Activated CD4-positive, alpha-beta T cell treated with anti-CD3 and anti-CD28 coated beads, Interleukin-2, amount 10 ng/mL, durations not matched to agents 24 days and 14 days (primary cell): ENCODE measurements at regions not wholly inside any gene's neighbourhood (a gene's known extent, or its start where the extent isn't known, plus 50 kb on each side); places are given as distances from the start of the nearest gene placed in this dataset.

ENCODE experiments used
- DNase-seq: peaks from one replicate; pipeline ENCODE4 v3.0.0; 2022
- H3K27ac Mint-ChIP-seq: one replicate; pipeline ENCODE4 v1.8.0; 2022; ENCODE audit warnings: mild to moderate bottlenecking, mixed read lengths
- H3K27me3 Mint-ChIP-seq: one replicate; pipeline ENCODE4 v1.8.0; 2022; ENCODE audit warnings: mixed read lengths
- H3K36me3 Mint-ChIP-seq: one replicate; pipeline ENCODE4 v1.8.0; 2022; ENCODE audit warnings: low read depth, mild to moderate bottlenecking, mixed read lengths
- H3K4me1 Mint-ChIP-seq: one replicate; pipeline ENCODE4 v1.8.0; 2021; ENCODE audit warnings: mixed read lengths
- H3K4me3 Mint-ChIP-seq: one replicate; pipeline ENCODE4 v1.8.0; 2022; ENCODE audit warnings: mild to moderate bottlenecking, moderate library complexity, mixed read lengths
- H3K9me3 Mint-ChIP-seq: one replicate; pipeline ENCODE4 v1.8.0; 2021; ENCODE audit warnings: mixed read lengths
- intact Hi-C: fragments of 100-400 bp; cut with micrococcal nuclease; formaldehyde crosslinking; loops from one replicate; pipeline ENCODE4 v1.15.1; 2023

GRCh38 chr13:34750078-34750931, 191.8 kb upstream of the NBEA start:
- DNase-seq, result no peak
- intact Hi-C loops, result no loop called here
- Mint-ChIP-seq H3K4me3 (no peak overlapping the region), H3K4me1 (no peaks in the 10 kb centered on the region), H3K27ac (no peak overlapping the region), H3K36me3 (no peaks in the 10 kb centered on the region), H3K27me3 (peaks cover 10% of the 10 kb centered on the region), H3K9me3 (peaks cover 4% of the 10 kb centered on the region)

- H3K27ac Mint-ChIP-seq, result no peak overlapping the region
- peaks cover 10% of the 10 kb centered on the region for H3K27me3 Mint-ChIP-seq
- no peaks in the 10 kb centered on the region for H3K36me3 Mint-ChIP-seq
- intact Hi-C loops, result no loop called here
- no peak overlapping the region for H3K4me3 Mint-ChIP-seq
- no peaks in the 10 kb centered on the region for H3K4me1 Mint-ChIP-seq
- H3K9me3 Mint-ChIP-seq, result peaks cover 4% of the 10 kb centered on the region
- DNase-seq, result no peak
Measured at GRCh38 chr13:34751044-34751443, 191.0 kb upstream of the NBEA start.

GRCh38 chr13:34751492-34751891, 190.6 kb upstream of the NBEA start:
- intact Hi-C loops, result no loop called here
- no peak overlapping the region for H3K4me3 Mint-ChIP-seq
- peaks cover 10% of the 10 kb centered on the region for H3K27me3 Mint-ChIP-seq
- no peaks in the 10 kb centered on the region for H3K4me1 Mint-ChIP-seq
- peaks cover 4% of the 10 kb centered on the region for H3K9me3 Mint-ChIP-seq
- no peak overlapping the region for H3K27ac Mint-ChIP-seq
- H3K36me3 Mint-ChIP-seq, result no peaks in the 10 kb centered on the region
- DNase-seq, result no peak

- Mint-ChIP-seq H3K27me3 (peaks cover 10% of the 10 kb centered on the region), H3K4me3 (no peak overlapping the region)
Measured at GRCh38 chr13:34752283-34752960, 189.6 kb upstream of the NBEA start.

GRCh38 chr13:34756136-34756535, 185.9 kb upstream of the NBEA start:
- H3K9me3 Mint-ChIP-seq, result peaks cover 3% of the 10 kb centered on the region
- DNase-seq, result no peak
- no peaks in the 10 kb centered on the region for H3K4me1 Mint-ChIP-seq
- no peak overlapping the region for H3K27ac Mint-ChIP-seq
- H3K36me3 Mint-ChIP-seq, result no peaks in the 10 kb centered on the region
- H3K27me3 Mint-ChIP-seq, result peaks cover 3% of the 10 kb centered on the region
- intact Hi-C loops, result no loop called here
- no peak overlapping the region for H3K4me3 Mint-ChIP-seq

More at GRCh38 chr13:34752283-34752960, 189.6 kb upstream of the NBEA start:
- Mint-ChIP-seq H3K36me3 (no peaks in the 10 kb centered on the region), H3K4me1 (no peaks in the 10 kb centered on the region), H3K27ac (no peak overlapping the region), H3K9me3 (peaks cover 4% of the 10 kb centered on the region)
- DNase-seq, result no peak
- intact Hi-C loops, result no loop called here

GRCh38 chr13:34756572-34756971, 185.5 kb upstream of the NBEA start:
- no peaks in the 10 kb centered on the region for H3K9me3 Mint-ChIP-seq
- DNase-seq, result no peak
- no peaks in the 10 kb centered on the region for H3K4me1 Mint-ChIP-seq
- intact Hi-C loops, result no loop called here
- H3K4me3 Mint-ChIP-seq, result no peak overlapping the region
- H3K27me3 Mint-ChIP-seq, result no peaks in the 10 kb centered on the region
- H3K27ac Mint-ChIP-seq, result no peak overlapping the region
- no peaks in the 10 kb centered on the region for H3K36me3 Mint-ChIP-seq

- DNase-seq, result no peak
- intact Hi-C loops, result no loop called here
- Mint-ChIP-seq H3K27ac (no peak overlapping the region), H3K36me3 (no peaks in the 10 kb centered on the region), H3K4me1 (no peaks in the 10 kb centered on the region), H3K4me3 (no peak overlapping the region), H3K9me3 (no peaks in the 10 kb centered on the region), H3K27me3 (no peaks in the 10 kb centered on the region)
Measured at GRCh38 chr13:34757441-34757840, 184.6 kb upstream of the NBEA start.

- DNase-seq, result no peak
- intact Hi-C loops, result no loop called here
- Mint-ChIP-seq H3K36me3 (no peaks in the 10 kb centered on the region), H3K27ac (no peak overlapping the region), H3K27me3 (no peaks in the 10 kb centered on the region), H3K4me1 (no peaks in the 10 kb centered on the region), H3K4me3 (no peak overlapping the region), H3K9me3 (no peaks in the 10 kb centered on the region)
Measured at GRCh38 chr13:34758628-34759027, 183.4 kb upstream of the NBEA start.

- intact Hi-C loops, result no loop called here
- Mint-ChIP-seq H3K4me3 (no peak overlapping the region), H3K9me3 (no peaks in the 10 kb centered on the region), H3K4me1 (no peaks in the 10 kb centered on the region), H3K27me3 (no peaks in the 10 kb centered on the region), H3K27ac (no peak overlapping the region), H3K36me3 (no peaks in the 10 kb centered on the region)
- no peak for DNase-seq
Measured at GRCh38 chr13:34762312-34762711, 179.8 kb upstream of the NBEA start.

GRCh38 chr13:34764246-34764645, 177.8 kb upstream of the NBEA start:
- Mint-ChIP-seq H3K4me1 (no peaks in the 10 kb centered on the region), H3K4me3 (no peak overlapping the region), H3K27ac (no peak overlapping the region), H3K36me3 (no peaks in the 10 kb centered on the region), H3K9me3 (no peaks in the 10 kb centered on the region), H3K27me3 (no peaks in the 10 kb centered on the region)
- no peak for DNase-seq
- intact Hi-C loops, result no loop called here

- H3K4me1 Mint-ChIP-seq, result no peaks in the 10 kb centered on the region
- H3K27me3 Mint-ChIP-seq, result no peaks in the 10 kb centered on the region
- no peak for DNase-seq
- H3K9me3 Mint-ChIP-seq, result no peaks in the 10 kb centered on the region
- H3K27ac Mint-ChIP-seq, result no peak overlapping the region
- intact Hi-C loops, result no loop called here
- H3K4me3 Mint-ChIP-seq, result no peak overlapping the region
- H3K36me3 Mint-ChIP-seq, result no peaks in the 10 kb centered on the region
Measured at GRCh38 chr13:34765446-34766180, 176.5 kb upstream of the NBEA start.

GRCh38 chr13:34767778-34768177, 174.3 kb upstream of the NBEA start:
- H3K9me3 Mint-ChIP-seq, result no peaks in the 10 kb centered on the region
- H3K4me1 Mint-ChIP-seq, result no peaks in the 10 kb centered on the region
- no peak overlapping the region for H3K27ac Mint-ChIP-seq
- H3K27me3 Mint-ChIP-seq, result no peaks in the 10 kb centered on the region
- intact Hi-C loops, result no loop called here
- DNase-seq, result no peak
- no peak overlapping the region for H3K4me3 Mint-ChIP-seq
- no peaks in the 10 kb centered on the region for H3K36me3 Mint-ChIP-seq

- intact Hi-C loops, result no loop called here
- no peaks in the 10 kb centered on the region for H3K36me3 Mint-ChIP-seq
- H3K9me3 Mint-ChIP-seq, result no peaks in the 10 kb centered on the region
- H3K27me3 Mint-ChIP-seq, result no peaks in the 10 kb centered on the region
- H3K27ac Mint-ChIP-seq, result no peak overlapping the region
- no peaks in the 10 kb centered on the region for H3K4me1 Mint-ChIP-seq
- no peak overlapping the region for H3K4me3 Mint-ChIP-seq
- no peak for DNase-seq
Measured at GRCh38 chr13:34772206-34772605, 169.9 kb upstream of the NBEA start.

GRCh38 chr13:34772881-34773280, 169.2 kb upstream of the NBEA start:
- no peak overlapping the region for H3K27ac Mint-ChIP-seq
- no peaks in the 10 kb centered on the region for H3K9me3 Mint-ChIP-seq
- no peaks in the 10 kb centered on the region for H3K36me3 Mint-ChIP-seq
- no peak overlapping the region for H3K4me3 Mint-ChIP-seq
- no peak for DNase-seq
- intact Hi-C loops, result no loop called here
- no peaks in the 10 kb centered on the region for H3K27me3 Mint-ChIP-seq
- no peaks in the 10 kb centered on the region for H3K4me1 Mint-ChIP-seq
